GM18511 (cell line): ENCODE measurements at regions not wholly inside any gene's neighbourhood (a gene's known extent, or its start where the extent isn't known, plus 50 kb on each side); places are given as distances from the start of the nearest gene placed in this dataset.
"Not testable (repeated sequence)": the region's sequence is repeated elsewhere in the genome, so short reads cannot be mapped to it uniquely, and the experiment has no call there.

Experiments used
- ATAC-seq: cut with Tn5 transposase; IDR thresholded peaks from one replicate; pipeline ENCODE4 v1.9.1; 2021; ENCODE audit warnings: mild to moderate bottlenecking, moderate library complexity; ENCODE audit not compliant: unreplicated experiment

DNA sequence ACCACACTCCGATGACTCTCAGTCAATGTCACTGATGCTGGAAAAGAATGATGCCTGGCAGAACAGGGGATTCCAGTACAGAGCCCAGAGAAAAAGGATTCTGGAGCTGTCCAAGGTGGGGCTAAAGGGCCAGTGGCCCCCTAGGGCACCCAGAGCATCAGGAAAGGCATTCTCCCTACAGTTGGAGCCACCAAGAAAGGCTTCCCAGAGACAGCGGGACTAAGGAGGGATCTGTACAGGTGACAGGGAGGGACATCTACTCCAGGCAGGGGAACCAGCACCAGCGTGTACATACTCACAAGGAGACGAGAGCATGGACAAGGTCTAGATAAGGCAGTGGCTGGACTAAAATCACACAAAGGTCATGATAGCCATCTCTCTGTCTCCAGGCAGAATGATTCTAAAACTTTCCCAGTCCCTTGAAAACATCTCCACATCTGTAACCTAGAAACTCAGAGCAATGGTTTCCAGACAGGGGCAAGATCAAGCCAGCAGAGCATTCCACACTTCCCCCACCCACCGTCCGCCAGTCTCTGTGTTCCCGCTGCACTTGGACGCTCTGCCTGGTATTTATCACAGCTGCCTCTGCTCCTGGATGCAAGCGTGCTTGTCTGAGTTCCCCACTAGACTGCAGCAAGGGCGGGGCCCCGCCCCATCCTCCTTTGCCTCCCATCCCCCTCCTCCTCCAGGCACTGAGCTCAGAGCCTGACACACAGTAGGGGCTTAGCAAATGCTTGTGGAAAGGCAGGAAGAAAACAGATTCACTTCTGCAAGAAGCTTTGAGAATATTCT, 111.6 kb upstream of the ZC3H12A start:
- ATAC-seq: no peak

DNA sequence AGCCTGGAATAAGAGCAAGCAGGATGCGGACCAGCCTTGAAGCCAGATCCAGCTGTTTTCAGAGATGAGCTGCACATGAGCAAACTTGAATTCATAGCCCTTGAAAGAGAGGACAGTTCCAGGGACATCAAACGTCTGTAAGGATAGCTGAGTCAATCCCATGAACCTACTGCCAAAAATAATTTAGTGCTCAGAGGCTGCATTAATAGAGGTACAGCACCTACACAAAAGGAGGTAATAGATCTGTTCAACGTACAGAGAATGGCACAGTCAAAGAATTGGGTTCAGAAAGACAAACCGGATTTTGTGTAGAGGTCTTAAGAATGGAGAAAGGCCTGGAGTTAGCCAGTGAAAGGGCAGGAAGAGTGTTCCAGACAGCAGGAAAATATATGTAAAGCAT, 110.8 kb upstream of the ZC3H12A start:
- ATAC-seq: no peak

DNA sequence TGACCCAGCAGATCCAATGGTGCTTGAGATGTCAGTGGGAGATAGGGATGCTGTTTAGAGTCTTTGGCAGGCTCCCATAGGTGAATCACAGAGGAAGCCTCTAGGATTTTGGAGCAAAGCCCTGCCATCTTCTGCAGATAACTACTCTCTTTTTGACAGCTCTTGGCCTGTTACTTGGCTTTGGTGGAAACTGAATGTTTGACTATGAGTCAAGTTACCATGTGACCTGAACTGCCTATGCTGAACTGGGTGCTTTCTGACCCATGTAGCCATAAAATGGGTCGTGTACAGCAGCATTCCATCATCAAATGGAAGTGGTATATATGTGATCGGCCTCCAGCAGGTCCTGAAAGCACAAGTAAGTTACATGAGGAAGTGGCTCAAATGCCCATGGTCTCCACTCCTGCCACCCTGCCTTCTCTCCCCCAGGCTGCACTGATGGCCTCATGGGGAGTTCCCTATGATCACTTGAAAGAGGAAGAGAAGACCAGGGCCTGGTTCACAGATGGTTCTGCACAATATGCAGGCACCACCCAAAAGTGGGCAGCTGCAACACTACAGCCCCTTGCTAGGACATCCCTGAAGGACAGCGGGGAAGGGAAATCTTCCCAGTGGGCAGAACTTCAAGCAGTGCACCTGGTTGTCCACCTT, 105.6 kb upstream of the ZC3H12A start:
- ATAC-seq: not testable (repeated sequence)

DNA sequence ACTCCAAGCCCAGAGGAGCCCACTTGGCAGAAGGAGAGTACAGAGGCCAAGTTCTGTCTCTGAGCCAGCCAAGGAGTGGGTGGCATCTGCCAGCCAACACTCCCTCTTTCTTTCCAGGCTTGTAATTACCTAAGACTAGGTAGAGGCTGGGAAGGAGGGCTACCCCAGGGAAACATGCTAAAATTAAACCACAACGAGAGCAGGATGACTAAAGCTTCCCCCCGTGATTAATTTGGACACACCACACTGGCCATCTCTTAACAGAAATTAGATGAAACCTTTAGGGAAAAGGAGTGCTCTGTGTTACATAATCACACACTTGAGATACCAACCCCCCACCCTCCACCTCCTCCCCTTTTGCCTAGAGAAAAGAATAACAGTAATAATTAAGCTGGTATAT, 102.1 kb upstream of the ZC3H12A start:
- no peak for ATAC-seq

DNA sequence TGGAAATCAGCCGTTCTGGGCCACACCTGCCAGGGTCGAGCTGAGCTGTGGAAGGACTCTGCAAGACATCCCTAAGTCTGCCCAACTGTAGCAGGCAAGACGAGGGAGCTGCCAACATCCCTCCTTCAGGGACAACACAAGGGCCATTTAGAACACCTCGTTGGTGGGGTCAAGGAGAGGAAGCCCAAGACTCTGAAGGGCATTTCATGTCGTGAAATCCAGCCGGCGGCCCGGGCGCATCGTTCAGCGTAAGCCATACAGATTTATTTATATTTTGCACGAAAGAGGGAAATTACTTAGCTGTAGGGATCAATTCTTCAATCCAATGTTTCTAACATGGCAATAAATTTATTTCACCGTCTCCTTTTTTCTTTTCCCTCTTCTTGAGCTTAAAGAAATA, 101.7 kb upstream of the ZC3H12A start:
- ATAC-seq: no peak

DNA sequence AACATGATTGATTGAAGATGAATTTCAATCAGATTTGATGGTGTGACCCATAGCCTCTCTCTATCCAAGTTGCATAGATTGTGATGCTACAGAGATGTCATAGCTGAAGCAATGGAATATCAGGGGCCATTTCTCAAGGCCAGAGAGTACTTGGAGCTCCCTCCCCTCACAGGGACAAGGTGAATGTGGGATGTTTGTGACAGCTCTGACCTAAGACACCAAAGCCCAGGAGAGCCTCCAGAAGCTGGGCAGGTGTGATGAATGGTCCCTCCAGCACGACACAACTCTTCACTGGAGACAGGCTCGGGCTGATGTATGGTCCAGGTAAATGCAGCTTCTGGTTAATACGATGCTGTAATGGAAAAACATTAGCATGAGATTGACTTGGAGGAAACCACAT, 101.0 kb upstream of the ZC3H12A start:
- ATAC-seq: no peak

DNA sequence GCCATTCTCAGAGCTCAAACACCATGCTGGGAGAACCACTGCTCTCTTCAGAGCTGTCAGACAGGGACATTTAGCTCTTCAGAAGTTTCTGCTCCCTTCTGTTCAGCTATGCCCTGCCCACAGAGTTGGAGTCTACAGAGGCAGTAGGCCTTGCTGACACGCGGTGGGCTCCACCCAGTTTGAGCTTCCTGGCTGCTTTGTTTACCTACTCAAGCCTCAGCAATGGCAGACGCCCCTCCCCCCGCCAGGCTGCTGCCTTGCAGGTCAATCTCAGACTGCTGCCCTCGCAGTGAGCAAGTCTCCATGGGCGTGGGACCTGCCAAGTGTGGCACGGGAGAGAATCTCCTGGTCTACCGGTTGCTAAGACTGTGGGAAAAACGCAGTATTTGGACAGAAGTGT, 93.8 kb upstream of the ZC3H12A start:
- ATAC-seq: not testable (repeated sequence)

DNA sequence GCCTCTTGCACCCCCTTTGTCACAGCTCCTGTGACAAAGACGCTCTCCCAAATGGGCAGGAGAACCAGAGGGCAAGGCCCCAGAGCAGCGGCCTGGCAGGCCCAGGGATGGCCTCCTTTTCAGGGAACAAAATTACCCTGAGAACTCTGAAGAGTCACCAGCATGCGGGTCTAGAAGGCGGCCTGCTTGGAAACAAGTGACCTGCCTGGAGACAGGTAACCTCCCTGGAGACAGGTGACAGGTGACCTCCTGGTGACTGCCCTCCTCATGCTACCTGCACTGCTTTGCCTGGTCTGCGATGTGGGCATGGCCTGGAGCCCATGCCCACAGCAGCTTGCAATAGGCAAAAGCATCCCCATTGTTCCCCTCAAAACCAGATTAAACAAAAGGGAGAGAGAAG, 86.5 kb upstream of the ZC3H12A start:
- ATAC-seq: no peak

DNA sequence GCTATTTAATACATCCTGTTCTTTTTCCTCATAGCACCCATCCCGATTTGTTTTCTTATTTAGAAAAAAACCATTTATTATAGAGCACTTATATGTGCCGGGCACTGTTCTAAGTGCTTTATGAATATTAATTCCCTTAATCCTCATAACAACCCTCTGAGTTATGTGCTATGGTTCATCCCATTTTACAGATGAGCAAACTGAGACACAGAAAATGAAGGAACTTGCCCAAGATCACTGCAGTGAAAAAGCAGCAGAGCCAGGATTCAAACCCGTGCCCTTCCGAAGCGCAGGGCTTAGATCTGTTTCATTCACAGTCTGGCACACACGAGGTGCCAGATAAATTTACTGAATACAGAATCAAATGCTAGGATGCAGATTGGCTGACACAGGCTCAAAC, 85.1 kb upstream of the ZC3H12A start:
- ATAC-seq: no peak

DNA sequence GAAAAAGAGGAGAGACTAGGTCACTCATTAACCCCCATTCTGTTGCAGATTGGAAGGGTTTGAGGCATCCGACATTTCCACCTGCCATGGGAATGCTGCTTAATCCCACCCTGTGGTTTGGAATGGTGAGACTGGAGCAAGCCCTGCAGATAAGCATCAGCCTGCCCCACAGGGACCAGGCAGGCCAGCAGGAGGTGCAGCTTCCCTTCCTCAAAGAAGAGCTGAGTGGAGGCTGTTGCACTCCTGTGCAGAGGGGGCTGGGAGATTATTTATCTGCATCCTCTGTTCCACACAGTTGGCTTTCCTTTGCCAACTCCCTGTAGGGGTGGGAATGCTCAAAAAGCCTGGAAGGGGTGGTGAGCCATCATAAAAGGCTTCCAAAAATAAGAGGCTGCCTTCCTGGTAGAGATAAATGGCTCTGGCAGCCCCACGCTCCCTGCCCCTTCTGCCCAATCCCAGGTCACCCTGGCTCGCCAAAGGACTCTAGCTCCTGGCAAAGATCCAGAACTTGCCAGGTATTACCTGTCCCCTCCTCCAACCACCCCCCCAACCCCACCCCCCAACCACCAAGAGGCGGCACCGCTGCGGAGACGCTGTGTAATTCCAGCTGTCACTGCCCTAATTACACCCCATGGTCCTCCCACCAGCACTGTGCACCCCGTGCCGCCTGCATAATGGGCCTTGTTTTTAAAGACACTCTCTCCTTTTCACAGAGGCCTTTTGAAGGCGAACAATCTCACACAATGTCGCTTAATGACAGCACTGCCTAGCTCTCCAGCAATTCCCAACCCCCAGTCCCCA, 83.0 kb upstream of the ZC3H12A start:
- ATAC-seq: no peak

DNA sequence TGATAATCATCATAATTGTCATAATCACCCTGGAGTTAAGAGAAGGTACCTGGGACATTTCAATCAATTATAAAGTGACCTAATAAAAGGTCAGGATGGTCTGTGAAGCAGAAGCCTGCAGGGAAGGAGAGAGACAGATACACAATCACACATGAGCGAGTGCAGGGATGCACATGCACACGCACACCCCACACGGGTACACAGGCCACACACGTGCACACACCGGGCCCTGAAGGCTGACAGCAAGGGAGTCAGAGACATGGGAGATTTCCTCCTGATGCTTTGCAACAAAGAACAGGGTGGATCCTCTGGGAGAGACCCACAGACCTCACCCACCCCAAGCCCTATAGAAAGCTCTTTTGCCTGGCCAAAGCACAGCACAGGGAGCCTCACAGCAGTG, 82.3 kb upstream of the ZC3H12A start:
- no peak for ATAC-seq

DNA sequence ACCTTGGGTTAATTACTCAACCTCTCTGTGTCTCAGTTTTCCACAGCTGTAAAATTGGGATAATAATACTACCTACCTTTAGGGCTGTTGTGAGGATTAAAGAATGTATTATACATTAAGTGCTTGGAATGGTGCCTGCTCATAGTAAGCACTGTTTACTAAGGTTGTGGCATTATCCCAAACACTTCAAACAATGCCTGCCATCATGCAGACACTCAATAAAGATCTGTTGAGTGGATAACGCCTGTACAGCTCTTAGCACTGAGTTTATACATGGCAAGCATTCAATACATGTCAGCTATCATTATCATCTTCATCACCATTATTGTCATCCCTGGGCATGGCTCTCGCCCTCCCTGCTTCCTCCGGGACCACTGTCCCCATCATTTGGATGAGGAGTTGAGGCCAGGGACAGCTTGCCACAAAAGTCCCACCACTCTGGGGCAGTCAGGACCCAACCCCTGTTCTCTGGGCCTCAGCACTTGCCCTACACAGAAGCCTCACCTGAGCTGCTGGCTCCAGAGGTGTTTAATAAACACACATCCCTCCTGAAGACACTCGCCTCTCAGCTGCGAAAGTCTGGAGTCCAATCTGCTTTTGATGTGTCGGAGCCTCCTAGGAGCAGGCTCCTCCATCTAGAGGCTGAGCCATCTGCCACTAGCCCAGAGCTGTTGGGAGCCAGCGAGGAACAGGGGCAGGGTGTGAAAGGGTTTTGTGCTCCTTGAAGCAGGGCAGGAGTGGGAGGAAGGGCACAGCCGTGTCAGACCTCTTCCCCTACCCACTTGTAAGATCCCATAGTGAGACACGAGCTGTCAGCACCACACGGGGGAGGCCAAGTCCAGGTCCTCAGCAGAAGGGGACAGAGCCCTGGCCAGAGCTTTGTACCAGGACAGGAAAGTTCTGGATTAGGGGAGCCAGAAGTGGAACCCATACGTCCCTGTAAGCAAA, 80.9 kb upstream of the ZC3H12A start:
- ATAC-seq: no peak

DNA sequence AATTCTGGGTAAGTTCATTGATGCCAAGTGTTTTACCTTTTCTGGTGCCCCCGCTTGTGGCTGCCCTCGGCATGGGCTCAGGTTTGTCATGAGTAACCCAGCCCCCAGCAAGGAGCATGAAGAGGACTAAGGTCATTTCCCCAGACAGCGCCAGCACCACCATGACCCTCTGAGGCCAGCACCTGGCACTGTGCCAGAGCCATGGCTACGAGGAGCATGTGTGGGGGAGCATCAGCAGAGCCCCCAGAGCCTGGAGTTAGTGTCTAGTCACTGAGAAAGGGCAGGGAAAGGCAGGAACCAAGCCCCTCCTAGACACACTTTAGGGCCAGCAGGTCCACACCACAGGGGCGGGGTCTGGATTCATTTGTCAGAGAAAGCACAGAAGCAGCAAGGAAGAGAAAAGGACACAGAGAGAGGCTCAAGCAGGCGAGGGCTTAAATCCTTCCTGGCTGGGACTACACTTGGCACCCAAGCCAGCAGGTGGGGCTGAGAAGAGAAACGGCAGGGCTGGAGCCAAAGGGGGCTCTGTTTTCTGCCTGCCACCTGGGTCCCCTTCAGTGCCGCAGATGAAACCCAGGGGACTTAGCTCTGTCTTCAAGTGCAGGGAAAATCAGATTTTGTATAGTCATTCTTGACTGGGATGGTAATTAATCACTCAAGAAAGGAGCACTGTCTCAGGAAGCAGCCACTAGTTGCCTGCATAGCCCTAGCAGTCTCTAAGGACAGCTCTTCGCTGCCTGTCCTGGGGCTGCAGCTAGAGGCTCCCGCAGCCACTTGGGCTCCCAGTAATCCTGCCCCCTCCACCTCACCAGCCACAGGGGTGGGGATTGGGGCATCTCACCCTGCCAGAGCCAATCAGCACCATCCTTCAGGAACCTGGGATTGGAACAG, 79.6 kb upstream of the ZC3H12A start:
- ATAC-seq: no peak

DNA sequence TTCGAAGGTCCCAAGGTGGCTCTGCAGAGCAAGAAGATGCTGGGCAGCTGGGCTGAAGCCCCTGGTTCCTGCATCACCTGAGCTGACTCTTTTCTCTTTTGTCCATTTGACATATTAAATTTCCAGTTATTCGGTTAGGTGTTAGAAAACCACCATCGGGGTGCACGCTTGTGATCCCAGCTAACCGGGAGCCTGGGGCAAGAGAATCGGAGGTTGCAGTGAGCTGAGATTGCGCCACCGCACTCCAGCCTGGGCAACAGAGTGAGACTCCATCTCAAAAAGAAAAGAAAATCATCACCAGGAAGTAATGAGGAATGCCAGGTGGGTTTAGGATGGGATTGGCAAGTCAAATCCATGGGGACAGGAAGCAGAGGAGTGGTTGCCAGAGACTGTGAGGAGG, 76.3 kb upstream of the ZC3H12A start:
- no peak for ATAC-seq

DNA sequence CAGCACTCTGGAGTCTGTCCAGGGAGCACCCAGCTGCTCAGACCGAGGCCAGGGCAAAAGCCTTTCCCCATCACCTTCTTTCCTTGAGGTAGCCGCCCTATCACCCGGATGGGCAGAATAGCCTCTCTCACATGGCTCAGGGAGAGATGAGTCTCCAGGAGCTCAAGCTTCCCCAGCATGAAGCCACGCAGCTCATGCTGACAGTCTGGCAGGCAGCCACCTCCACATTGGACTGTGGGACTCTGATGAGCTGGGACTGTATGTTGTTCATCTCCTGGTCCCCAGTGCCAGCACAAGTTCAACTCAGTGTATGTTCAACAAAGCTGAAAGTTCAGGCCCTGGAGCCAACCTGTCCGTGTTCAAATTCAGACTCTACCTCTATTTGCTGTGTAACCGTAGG, 75.2 kb upstream of the ZC3H12A start:
- no peak for ATAC-seq

DNA sequence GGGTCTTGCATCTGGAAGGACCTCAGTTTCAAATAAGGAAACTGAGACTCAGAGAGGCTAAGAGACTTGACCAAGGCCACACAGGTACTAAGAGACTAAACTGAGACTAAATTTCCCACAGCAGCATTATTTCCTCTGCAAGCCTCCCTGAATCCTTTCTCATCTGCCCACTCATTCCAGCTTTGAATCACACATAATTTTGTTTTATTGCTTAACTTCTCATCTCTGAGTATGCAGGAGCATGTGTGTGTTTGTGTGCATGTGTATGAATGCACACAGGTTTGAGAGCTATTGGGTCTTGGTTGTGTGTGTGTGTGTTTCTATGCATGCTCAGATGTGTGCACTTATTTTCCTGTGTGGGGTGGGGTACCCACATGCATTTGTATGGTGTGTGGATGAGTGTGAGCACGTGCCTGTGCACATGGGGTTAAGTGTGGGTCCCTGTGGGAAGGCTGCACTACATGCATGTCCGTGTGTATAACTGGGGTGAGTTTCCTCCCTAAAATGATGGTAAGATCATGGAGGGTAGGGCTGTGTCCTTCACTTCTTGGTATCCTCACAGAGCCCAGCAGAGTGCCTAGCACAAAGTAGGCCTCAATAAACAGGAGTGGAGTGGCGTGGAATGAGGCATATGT, 74.4 kb upstream of the ZC3H12A start:
- ATAC-seq: no peak

DNA sequence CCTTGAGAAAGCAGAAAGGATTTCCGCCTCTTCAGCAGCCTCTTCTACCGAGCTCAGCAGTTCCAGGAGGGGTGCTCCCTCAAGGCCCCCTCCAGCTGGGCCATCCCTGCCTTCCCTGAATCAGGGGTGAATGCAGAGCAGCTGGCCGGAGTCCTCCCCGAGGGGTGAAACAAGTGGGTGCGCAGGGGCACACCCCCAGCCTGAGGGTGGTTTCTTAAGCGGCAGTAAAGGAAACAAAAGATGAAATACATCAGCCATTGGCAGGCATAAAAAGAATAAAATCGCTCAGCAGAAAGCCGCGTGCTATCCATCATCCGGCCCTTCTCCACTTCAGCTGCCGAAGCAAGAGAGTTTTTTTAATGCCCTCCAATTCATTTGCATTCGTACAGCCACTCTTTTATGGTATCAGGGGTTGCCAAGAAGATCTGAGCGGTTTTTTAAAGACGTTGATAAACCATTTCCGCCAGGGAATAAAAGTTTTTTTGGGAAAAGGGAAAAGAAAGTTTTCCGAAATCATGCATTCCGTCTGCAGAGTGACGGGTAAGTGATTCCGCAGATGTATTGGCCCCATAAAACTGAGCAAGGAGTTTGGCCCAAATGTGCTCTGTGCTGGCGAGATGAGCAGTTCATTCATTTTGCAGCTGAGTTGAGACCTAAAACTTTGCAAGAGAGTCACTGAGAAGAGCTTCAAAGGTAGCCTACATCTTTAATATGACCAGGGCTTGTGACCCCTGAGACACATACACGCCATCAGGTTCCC, 73.7 kb upstream of the ZC3H12A start:
- ATAC-seq: no peak

DNA sequence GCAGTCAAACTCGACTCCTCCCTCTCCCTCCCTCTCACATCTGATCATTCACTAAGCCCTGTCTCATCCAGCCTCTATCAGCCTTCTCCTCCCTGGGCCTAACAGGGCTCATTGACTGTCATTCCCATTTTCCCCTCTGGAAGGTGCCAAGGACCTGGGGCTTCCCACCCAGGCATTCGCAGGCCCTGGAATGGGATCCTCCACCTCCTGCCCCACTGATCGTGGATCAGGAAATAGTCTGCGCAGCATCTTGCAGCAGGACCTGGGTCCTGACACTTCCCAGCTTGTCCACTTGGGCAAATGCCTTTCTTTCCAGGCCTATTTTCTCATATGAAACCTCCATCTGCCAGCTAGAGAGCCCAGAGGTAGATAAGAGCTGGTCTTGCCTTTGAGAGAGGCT, 71.2 kb upstream of the ZC3H12A start:
- no peak for ATAC-seq

DNA sequence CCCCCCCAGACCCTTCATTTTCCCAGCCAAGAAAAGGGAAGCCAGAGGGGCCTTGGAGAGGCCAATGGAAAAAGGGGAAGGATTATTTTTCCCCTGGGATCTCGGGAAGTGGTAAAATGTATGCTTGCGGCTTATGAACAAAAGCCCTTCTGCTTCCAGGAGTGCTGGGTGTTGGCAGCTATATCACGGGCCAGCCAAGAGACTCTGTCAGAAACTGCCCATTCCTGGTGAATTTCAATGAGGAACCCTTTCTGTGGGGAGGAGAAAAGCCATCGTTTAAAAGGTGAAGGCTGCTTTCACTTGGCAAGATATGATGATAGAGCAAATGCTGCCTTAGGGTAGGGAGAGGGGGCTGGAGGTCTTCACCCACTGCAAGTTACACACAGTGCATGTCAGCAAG, 69.7 kb upstream of the ZC3H12A start:
- no peak for ATAC-seq
